ENCODE measurements at regions not wholly inside any gene's neighbourhood (a gene's known extent, or its start where the extent isn't known, plus 50 kb on each side); places are given as distances from the start of the nearest gene placed in this dataset.
"Not testable (repeated sequence)": the region's sequence is repeated elsewhere in the genome, so short reads cannot be mapped to it uniquely, and the experiment has no call there.

DNA sequence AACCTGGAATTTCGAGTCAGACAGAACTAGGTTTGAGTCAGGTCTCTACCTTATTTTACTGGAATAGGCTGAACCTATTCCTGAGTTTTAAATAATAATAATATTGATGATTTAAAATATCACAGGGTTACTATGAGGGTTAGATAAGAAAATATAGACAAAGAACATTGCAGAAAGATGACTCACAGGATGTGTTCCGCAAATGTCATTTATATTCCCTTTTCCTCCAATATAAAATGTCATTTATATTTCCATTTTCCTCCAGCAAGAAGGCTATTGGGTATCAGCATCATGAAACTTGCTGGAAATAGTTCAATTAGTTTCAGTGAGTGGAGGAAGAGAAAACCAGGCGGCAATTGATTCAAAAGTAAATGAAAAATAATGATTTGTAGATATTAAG lies 163.9 kb upstream of the RASSF8 start:
- Mint-ChIP-seq H3K27me3 (ENCODE audit: low read depth) (no peaks in the 10 kb centered on the region), H3K4me1 (ENCODE audit: low read depth) (no peaks in the 10 kb centered on the region), H3K36me3 (ENCODE audit: insufficient read depth) (no peaks in the 10 kb centered on the region), H3K9me3 (no peaks in the 10 kb centered on the region), H3K4me3 (no peak overlapping the region)
- no peak for ATAC-seq
- no peak for DNase-seq

- H3K4me1 Mint-ChIP-seq (ENCODE audit: low read depth) = peaks cover 3% of the 10 kb centered on the region
- no peaks in the 10 kb centered on the region for H3K36me3 Mint-ChIP-seq (ENCODE audit: insufficient read depth)
- ATAC-seq (no peak), DNase-seq (no peak)
- H3K9me3 Mint-ChIP-seq = no peaks in the 10 kb centered on the region
- no peak overlapping the region for H3K4me3 Mint-ChIP-seq
- no peaks in the 10 kb centered on the region for H3K27me3 Mint-ChIP-seq (ENCODE audit: low read depth)
Observed at GRCh38 chr12:25796523-25797000, 161.9 kb upstream of the RASSF8 start.

DNA sequence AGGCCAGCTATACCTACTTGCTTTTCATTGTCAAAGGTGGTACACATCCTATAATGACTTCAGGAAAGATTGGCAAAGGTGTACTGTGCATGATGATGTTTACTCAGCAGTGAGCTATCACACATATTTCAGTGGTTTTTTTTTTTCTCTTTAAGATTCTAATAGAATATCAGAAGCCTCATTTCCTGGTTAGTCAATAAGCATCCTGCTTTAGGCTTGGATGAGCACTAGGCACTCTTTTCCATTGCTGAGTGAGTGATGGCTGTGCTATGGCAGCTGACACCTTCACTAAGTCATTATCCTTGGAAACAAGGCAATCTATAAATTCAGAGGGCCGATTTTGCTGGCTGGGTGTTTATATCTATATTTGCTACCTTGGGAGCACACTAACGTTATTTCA lies 161.1 kb upstream of the RASSF8 start:
- Mint-ChIP-seq H3K4me1 (ENCODE audit: low read depth) (peaks cover 3% of the 10 kb centered on the region), H3K9me3 (no peaks in the 10 kb centered on the region)

DNA sequence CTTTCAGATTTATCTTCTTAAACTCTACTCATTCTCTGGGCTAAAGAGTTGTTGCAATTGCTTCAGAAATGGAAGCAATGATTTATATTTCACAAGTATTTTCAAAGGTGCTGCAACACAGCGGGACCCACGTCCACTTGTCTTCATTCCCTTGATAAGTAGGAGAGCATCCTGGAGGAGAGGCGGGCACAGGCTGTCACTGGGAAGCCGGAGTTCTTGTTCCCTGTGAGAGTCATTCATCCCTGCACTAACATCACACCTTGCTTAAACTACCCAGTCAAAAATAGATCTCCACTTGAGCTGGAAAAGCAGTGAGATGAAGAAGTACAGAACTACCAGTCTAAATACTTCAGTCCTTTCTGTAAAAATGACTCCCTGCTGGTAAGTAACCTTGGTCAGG lies 160.5 kb upstream of the RASSF8 start:
- H3K9me3 Mint-ChIP-seq = no peaks in the 10 kb centered on the region
- no peak overlapping the region for H3K4me3 Mint-ChIP-seq

More for the DNA sequence above, 161.1 kb upstream of the RASSF8 start:
- Mint-ChIP-seq H3K36me3 (ENCODE audit: insufficient read depth) (no peaks in the 10 kb centered on the region), H3K4me3 (no peak overlapping the region), H3K27me3 (ENCODE audit: low read depth) (no peaks in the 10 kb centered on the region)
- DNase-seq (no peak), ATAC-seq (no peak)

DNA sequence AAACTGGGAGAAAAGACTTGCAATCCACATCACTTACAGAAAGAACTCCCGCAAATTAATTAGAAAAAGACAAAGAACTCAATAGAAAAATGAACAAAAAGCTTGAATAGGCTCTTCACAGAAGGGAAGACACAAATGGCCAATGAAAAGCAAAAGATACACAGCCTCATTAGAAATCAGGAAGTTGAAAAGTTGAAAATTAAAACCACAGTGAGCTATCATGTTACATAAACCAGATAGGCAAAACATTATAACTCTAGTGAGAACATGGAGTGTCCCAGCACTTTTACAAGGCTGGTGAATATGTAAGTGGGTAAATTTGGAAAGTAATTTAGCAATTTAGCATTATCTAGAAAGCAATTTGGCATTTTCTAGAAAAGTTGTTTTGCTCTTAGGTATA lies 158.4 kb upstream of the RASSF8 start:
- no peaks in the 10 kb centered on the region for H3K27me3 Mint-ChIP-seq (ENCODE audit: low read depth)
- no peak for DNase-seq

More for the DNA sequence above, 160.5 kb upstream of the RASSF8 start:
- no peaks in the 10 kb centered on the region for H3K36me3 Mint-ChIP-seq (ENCODE audit: insufficient read depth)
- no peak for DNase-seq
- H3K4me1 Mint-ChIP-seq (ENCODE audit: low read depth) = peaks cover 3% of the 10 kb centered on the region
- no peaks in the 10 kb centered on the region for H3K27me3 Mint-ChIP-seq (ENCODE audit: low read depth)
- ATAC-seq = no peak

DNA sequence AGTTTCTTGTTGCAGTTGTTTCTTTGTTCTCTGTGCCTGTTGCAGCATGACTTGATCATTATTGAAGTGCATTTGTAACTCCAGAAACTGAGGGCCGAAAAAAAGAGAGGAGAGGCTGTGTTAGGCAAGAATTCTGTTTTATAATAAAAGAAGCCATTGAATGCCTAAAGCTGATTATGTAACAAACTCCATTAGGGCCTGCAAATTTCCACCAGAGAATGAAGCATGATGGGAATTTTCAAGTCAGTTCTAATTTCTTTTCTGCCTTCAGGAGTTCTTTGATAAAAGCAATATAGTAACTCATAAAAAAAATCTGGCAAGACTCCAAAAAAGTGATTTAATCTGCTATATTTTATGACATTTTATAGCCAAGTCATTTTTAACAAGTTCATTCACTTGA lies 156.7 kb upstream of the RASSF8 start:
- Mint-ChIP-seq H3K4me3 (no peak overlapping the region), H3K27me3 (ENCODE audit: low read depth) (no peaks in the 10 kb centered on the region)
- ATAC-seq = no peak

More for the DNA sequence above, 158.4 kb upstream of the RASSF8 start:
- H3K9me3 Mint-ChIP-seq = no peaks in the 10 kb centered on the region
- no peaks in the 10 kb centered on the region for H3K36me3 Mint-ChIP-seq (ENCODE audit: insufficient read depth)
- H3K4me1 Mint-ChIP-seq (ENCODE audit: low read depth) = peaks cover 3% of the 10 kb centered on the region
- no peak overlapping the region for H3K4me3 Mint-ChIP-seq
- no peak for ATAC-seq

DNA sequence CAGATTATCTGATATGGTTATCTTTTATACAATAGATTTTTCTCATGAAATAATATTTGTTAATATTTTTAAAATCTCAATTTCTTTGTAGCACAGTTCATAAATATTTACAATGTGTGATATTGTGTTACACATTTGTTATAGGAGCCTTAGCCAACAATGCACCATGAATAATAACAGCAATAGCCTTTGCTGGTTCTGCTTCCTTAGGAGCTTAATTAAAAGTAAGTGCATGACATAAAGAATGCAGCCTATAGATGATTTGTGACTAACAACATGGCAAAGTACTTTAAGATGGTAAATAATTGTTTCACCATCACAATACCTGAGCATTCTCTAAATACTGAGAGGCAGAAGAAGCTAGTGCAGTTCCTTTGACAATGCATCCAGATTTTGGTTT lies 156.3 kb upstream of the RASSF8 start:
- Mint-ChIP-seq H3K36me3 (ENCODE audit: insufficient read depth) (no peaks in the 10 kb centered on the region), H3K27me3 (ENCODE audit: low read depth) (no peaks in the 10 kb centered on the region), H3K4me3 (no peak overlapping the region), H3K9me3 (no peaks in the 10 kb centered on the region), H3K4me1 (ENCODE audit: low read depth) (peaks cover 3% of the 10 kb centered on the region)
- ATAC-seq (no peak), DNase-seq (no peak)

More for the DNA sequence above, 156.7 kb upstream of the RASSF8 start:
- Mint-ChIP-seq H3K9me3 (no peaks in the 10 kb centered on the region), H3K4me1 (ENCODE audit: low read depth) (peaks cover 3% of the 10 kb centered on the region), H3K36me3 (ENCODE audit: insufficient read depth) (no peaks in the 10 kb centered on the region)
- DNase-seq = no peak

GRCh38 chr12:25803029-25803664 lies 155.3 kb upstream of the RASSF8 start:
- not testable (repeated sequence) for H3K27me3 Mint-ChIP-seq (ENCODE audit: low read depth); H3K4me3 Mint-ChIP-seq; H3K36me3 Mint-ChIP-seq (ENCODE audit: insufficient read depth); ATAC-seq; DNase-seq; H3K9me3 Mint-ChIP-seq; H3K4me1 Mint-ChIP-seq (ENCODE audit: low read depth)

GRCh38 chr12:25804286-25804685 lies 154.2 kb upstream of the RASSF8 start:
- H3K4me1 Mint-ChIP-seq (ENCODE audit: low read depth); H3K36me3 Mint-ChIP-seq (ENCODE audit: insufficient read depth); H3K4me3 Mint-ChIP-seq; DNase-seq; H3K27me3 Mint-ChIP-seq (ENCODE audit: low read depth); H3K9me3 Mint-ChIP-seq; ATAC-seq: not testable (repeated sequence)

- DNase-seq (no peak), ATAC-seq (peak in 1 of 2 donors; percentile 27)
- Mint-ChIP-seq H3K9me3 (peaks cover 4% of the 10 kb centered on the region), H3K4me1 (ENCODE audit: low read depth) (no peaks in the 10 kb centered on the region), H3K4me3 (no peak overlapping the region), H3K27me3 (ENCODE audit: low read depth) (no peaks in the 10 kb centered on the region), H3K36me3 (ENCODE audit: insufficient read depth) (no peaks in the 10 kb centered on the region)
Observed at GRCh38 chr12:25806271-25806670, 152.2 kb upstream of the RASSF8 start.

DNA sequence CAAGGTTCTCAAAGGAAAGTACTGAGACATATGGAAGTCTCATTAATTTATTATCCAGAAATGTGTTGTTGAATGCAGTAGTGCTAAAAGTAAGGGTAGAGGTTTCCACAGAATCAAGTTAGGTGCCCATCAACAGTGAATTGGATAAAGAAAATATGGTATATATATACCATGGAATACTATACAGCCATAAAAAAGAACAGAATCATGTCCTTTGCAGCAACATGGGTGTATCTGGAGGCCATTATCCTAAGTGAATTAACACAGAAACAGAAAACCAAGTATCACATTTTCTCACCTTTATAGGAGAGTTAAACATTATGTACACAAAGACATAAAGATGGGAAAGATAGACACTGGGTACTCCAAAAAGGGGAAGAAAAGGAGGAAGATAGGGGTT lies 149.9 kb upstream of the RASSF8 start:
- Mint-ChIP-seq H3K9me3 (peaks cover 4% of the 10 kb centered on the region), H3K36me3 (ENCODE audit: insufficient read depth) (no peaks in the 10 kb centered on the region), H3K4me1 (ENCODE audit: low read depth) (no peaks in the 10 kb centered on the region), H3K4me3 (no peak overlapping the region), H3K27me3 (ENCODE audit: low read depth) (no peaks in the 10 kb centered on the region)
- DNase-seq (no peak), ATAC-seq (no peak)

- no peaks in the 10 kb centered on the region for H3K27me3 Mint-ChIP-seq (ENCODE audit: low read depth)
- no peak overlapping the region for H3K4me3 Mint-ChIP-seq
- H3K4me1 Mint-ChIP-seq (ENCODE audit: low read depth) = no peaks in the 10 kb centered on the region
- DNase-seq (no peak), ATAC-seq (no peak)
- H3K36me3 Mint-ChIP-seq (ENCODE audit: insufficient read depth) = no peaks in the 10 kb centered on the region
- H3K9me3 Mint-ChIP-seq = peaks cover 4% of the 10 kb centered on the region
Observed at GRCh38 chr12:25810683-25811082, 147.8 kb upstream of the RASSF8 start.

- peaks cover 4% of the 10 kb centered on the region for H3K9me3 Mint-ChIP-seq
- no peak for DNase-seq
- no peak for ATAC-seq
- no peaks in the 10 kb centered on the region for H3K36me3 Mint-ChIP-seq (ENCODE audit: insufficient read depth)
- no peaks in the 10 kb centered on the region for H3K27me3 Mint-ChIP-seq (ENCODE audit: low read depth)
- no peaks in the 10 kb centered on the region for H3K4me1 Mint-ChIP-seq (ENCODE audit: low read depth)
- H3K4me3 Mint-ChIP-seq = no peak overlapping the region
Observed at GRCh38 chr12:25811656-25812126, 146.8 kb upstream of the RASSF8 start.

DNA sequence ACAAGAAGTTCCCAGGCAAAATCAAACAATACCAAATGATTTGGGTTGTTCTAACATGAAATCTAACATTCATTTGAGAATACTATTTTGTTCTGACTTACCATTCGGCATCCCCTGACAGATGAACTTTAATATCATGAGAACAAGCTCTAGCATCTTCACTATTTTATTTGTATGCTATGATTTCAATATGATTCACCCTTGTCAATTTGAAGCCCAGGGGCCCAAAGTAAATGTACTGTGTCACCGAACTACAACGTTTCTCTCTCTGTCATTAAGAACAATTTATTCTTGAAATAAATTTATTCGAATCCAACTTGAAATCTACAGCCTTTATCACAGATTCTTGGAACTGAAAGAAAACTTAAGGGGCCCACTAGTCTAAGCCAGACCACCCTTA lies 146.2 kb upstream of the RASSF8 start:
- no peaks in the 10 kb centered on the region for H3K36me3 Mint-ChIP-seq (ENCODE audit: insufficient read depth)

DNA sequence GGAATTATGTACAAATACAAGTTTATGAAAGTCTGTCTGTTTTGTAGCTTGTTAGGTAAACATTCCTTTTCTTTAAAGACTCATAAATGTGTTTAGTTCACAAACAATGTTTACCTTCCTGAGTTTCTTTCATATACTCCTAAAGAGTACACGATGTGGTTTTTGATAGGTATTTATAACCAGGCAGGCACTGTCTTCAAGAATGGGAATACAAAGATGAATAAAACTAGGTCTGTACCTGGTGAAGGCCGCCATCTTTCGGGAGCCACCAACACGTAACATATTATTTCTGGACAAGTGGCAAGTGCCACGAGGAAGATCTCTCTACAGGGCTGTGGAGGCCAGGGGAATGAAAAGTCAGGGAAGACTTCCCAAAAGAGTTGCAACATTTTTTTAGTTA lies 144.6 kb upstream of the RASSF8 start:
- no peaks in the 10 kb centered on the region for H3K27me3 Mint-ChIP-seq (ENCODE audit: low read depth)

More for the DNA sequence above, 146.2 kb upstream of the RASSF8 start:
- DNase-seq (no peak), ATAC-seq (no peak)
- no peaks in the 10 kb centered on the region for H3K27me3 Mint-ChIP-seq (ENCODE audit: low read depth)
- H3K9me3 Mint-ChIP-seq = peaks cover 4% of the 10 kb centered on the region
- H3K4me3 Mint-ChIP-seq = no peak overlapping the region
- H3K4me1 Mint-ChIP-seq (ENCODE audit: low read depth) = no peaks in the 10 kb centered on the region

More for the DNA sequence above, 144.6 kb upstream of the RASSF8 start:
- DNase-seq (no peak), ATAC-seq (no peak)
- H3K4me3 Mint-ChIP-seq = no peak overlapping the region
- peaks cover under 1% of the 10 kb centered on the region for H3K9me3 Mint-ChIP-seq
- H3K4me1 Mint-ChIP-seq (ENCODE audit: low read depth) = no peaks in the 10 kb centered on the region
- H3K36me3 Mint-ChIP-seq (ENCODE audit: insufficient read depth) = no peaks in the 10 kb centered on the region
